Neural cell (in vitro differentiated cells): ENCODE measurements at regions not wholly inside any gene's neighbourhood (a gene's known extent, or its start where the extent isn't known, plus 50 kb on each side); places are given as distances from the start of the nearest gene placed in this dataset.

ENCODE experiments used
- H2AFZ ChIP-seq: fragments of 200-600, 300-800 bp; sonication (generic), shearing (Covaris generic); 2 replicates; pipeline ENCODE4 v1.6.0; 2014; ENCODE audit warnings: low read depth, mild to moderate bottlenecking, antibody characterized with exemption, low read length, moderate library complexity
- H3F3A ChIP-seq: fragments of 200-600 bp; shearing (Covaris generic); 2 replicates; pipeline ENCODE4 v1.6.1; 2016; ENCODE audit warnings: mild to moderate bottlenecking, moderate library complexity, mixed read lengths, antibody characterized with exemption, low read length; ENCODE audit not compliant: insufficient read depth, poor library complexity, severe bottlenecking
- H3K27ac ChIP-seq: fragments of 200-600, 300-800 bp; sonication (generic), shearing (Covaris generic); 2 replicates; pipeline ENCODE4 v1.5.1; 2014; ENCODE audit warnings: mild to moderate bottlenecking, low read length, moderate library complexity
- H3K27me3 ChIP-seq: fragments of 300-800, 200-600 bp; sonication (generic), shearing (Covaris generic); 2 replicates; pipeline ENCODE4 v1.6.0; 2014; ENCODE audit warnings: mild to moderate bottlenecking, low read depth, low read length, moderate library complexity; ENCODE audit not compliant: insufficient read depth
- H3K36me3 ChIP-seq: fragments of 300-800, 200-600 bp; sonication (generic), shearing (Covaris generic); 2 replicates; pipeline ENCODE4 v1.5.1; 2014; ENCODE audit warnings: mild to moderate bottlenecking, antibody characterized with exemption, low read length, moderate library complexity; ENCODE audit not compliant: insufficient read depth
- H3K4me2 ChIP-seq: fragments of 300-800, 200-600 bp; sonication (generic), shearing (Covaris generic); 2 replicates; pipeline ENCODE4 v1.6.0; 2014; ENCODE audit warnings: mild to moderate bottlenecking, low read length
- H3K4me3 ChIP-seq: fragments of 300-800, 200-600 bp; sonication (generic), shearing (Covaris generic); 2 replicates; pipeline ENCODE4 v1.5.1; 2014; ENCODE audit warnings: mild to moderate bottlenecking, low read length, moderate library complexity
- H3K79me2 ChIP-seq: fragments of 200-600 bp; shearing (Covaris generic); replicated peaks from 2 replicates; pipeline ENCODE4 v1.6.0; 2014; ENCODE audit warnings: mild to moderate bottlenecking, low read length, moderate library complexity; ENCODE audit not compliant: insufficient read depth
- H3K9ac ChIP-seq: fragments of 300-800, 200-600 bp; sonication (generic), shearing (Covaris generic); 2 replicates; pipeline ENCODE4 v1.6.1; 2016; ENCODE audit warnings: mild to moderate bottlenecking, low read length, mixed read lengths
- H3K9me2 ChIP-seq: fragments of 200-600 bp; shearing (Covaris generic); 2 replicates; pipeline ENCODE4 v1.6.1; 2016; ENCODE audit warnings: mild to moderate bottlenecking, low read length, mixed read lengths; ENCODE audit not compliant: insufficient read depth
- H3K9me3 ChIP-seq: fragments of 200-600, 300-800 bp; sonication (generic), shearing (Covaris generic); 2 replicates; pipeline ENCODE4 v1.6.1; 2016; ENCODE audit warnings: mild to moderate bottlenecking, mixed run types, low read length, moderate library complexity, mixed read lengths
- H4K20me1 ChIP-seq: fragments of 200-600 bp; shearing (Covaris generic); 2 replicates; pipeline ENCODE4 v1.6.1; 2016; ENCODE audit warnings: mild to moderate bottlenecking, mixed run types; ENCODE audit not compliant: insufficient read depth
- EP300 ChIP-seq: fragments of 450-650 bp; conservative IDR thresholded peaks from 2 replicates; pipeline ENCODE4 v1.6.1; 2014; ENCODE audit warnings: antibody characterized with exemption, mild to moderate bottlenecking, moderate library complexity; ENCODE audit not compliant: poor library complexity, severe bottlenecking
- EZH2 ChIP-seq: fragments of 200-600, 300-800 bp; shearing (Covaris generic), sonication (generic); IDR thresholded peaks from 2 replicates; pipeline ENCODE4 v1.6.1; 2014; ENCODE audit warnings: antibody characterized with exemption, low read length, borderline replicate concordance, mild to moderate bottlenecking; ENCODE audit not compliant: insufficient read depth, poor library complexity, severe bottlenecking
- MXI1 ChIP-seq: fragments of 450-650 bp; conservative IDR thresholded peaks from 2 replicates; pipeline ENCODE4 v1.6.1; 2014; ENCODE audit warnings: antibody characterized with exemption, mild to moderate bottlenecking; ENCODE audit not compliant: poor library complexity, severe bottlenecking
- POLR2AphosphoS5 ChIP-seq: IDR thresholded peaks from 2 replicates; pipeline ENCODE4 v1.6.1; 2012
- RAD21 ChIP-seq: fragments of 450-650 bp; conservative IDR thresholded peaks from 2 replicates; pipeline ENCODE4 v1.6.1; 2014; ENCODE audit warnings: antibody characterized with exemption, mild to moderate bottlenecking, moderate library complexity
- REST ChIP-seq: IDR thresholded peaks from 2 replicates; pipeline ENCODE4 v1.6.1; 2012; ENCODE audit warnings: borderline replicate concordance
- SMC3 ChIP-seq: fragments of 450-650 bp; conservative IDR thresholded peaks from 2 replicates; pipeline ENCODE4 v1.6.1; 2014; ENCODE audit warnings: antibody characterized with exemption, mild to moderate bottlenecking, moderate library complexity; ENCODE audit not compliant: poor library complexity
- TAF1 ChIP-seq: IDR thresholded peaks from 2 replicates; pipeline ENCODE4 v1.6.1; 2012; ENCODE audit warnings: low read depth
- TF ChIP-seq, protein P1 (sequence below): fragments of 450-650 bp; IDR thresholded peaks from 2 replicates; pipeline ENCODE4 v1.5.1; 2014; ENCODE audit warnings: antibody characterized with exemption, mild to moderate bottlenecking, moderate library complexity; ENCODE audit not compliant: poor library complexity, severe bottlenecking

DNA sequence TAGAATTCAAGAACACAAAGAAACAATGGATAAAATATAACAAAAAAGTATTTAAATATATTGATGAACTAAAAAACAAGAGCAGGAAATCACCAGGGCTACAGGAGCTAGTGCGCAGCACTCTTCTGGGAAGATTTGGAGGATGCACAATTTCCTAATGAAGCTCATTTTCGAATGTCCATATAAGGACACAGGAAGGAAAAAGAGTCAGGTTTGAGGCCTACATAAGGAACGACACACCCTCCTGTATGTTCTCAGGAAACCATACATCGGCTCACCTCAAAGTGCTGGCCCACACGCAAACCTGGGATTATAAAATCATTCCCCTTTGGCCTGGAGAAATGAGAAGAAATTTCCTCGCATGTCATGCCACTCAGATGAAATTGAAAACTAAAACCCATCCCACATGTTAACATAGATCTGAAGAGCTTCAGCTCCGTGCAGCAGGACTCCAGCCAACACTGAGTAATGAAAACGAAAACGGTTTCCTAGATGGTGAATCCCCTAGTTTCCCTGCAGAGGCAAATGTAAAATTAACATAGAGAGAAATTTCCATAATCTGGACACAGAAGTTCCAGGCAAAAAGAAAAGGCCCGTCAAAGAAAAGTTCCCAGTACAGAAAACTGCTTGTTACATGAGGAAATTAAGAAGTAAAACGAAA lies 825.8 kb downstream of the SOCS6 start:
- no peaks in the 10 kb centered on the region for H3K9me3 ChIP-seq
- no peaks in the 10 kb centered on the region for H3K9me2 ChIP-seq
- H3K27me3 ChIP-seq, result peaks cover 2% of the 10 kb centered on the region
- no peaks in the 10 kb centered on the region for H3F3A ChIP-seq
- H3K27ac ChIP-seq, result no peak overlapping the region
- H3K4me2 ChIP-seq, result no peak overlapping the region
- H3K4me3 ChIP-seq, result no peak overlapping the region
- no peak overlapping the region for H2AFZ ChIP-seq
- no peaks in the 10 kb centered on the region for H4K20me1 ChIP-seq
- TF ChIP-seq TAF1 (no peak), POLR2AphosphoS5 (no peak), RAD21 (no peak), EP300 (no peak), EZH2 (no peak), REST (no peak), MXI1 (no peak)
- TF ChIP-seq, protein P1, sequence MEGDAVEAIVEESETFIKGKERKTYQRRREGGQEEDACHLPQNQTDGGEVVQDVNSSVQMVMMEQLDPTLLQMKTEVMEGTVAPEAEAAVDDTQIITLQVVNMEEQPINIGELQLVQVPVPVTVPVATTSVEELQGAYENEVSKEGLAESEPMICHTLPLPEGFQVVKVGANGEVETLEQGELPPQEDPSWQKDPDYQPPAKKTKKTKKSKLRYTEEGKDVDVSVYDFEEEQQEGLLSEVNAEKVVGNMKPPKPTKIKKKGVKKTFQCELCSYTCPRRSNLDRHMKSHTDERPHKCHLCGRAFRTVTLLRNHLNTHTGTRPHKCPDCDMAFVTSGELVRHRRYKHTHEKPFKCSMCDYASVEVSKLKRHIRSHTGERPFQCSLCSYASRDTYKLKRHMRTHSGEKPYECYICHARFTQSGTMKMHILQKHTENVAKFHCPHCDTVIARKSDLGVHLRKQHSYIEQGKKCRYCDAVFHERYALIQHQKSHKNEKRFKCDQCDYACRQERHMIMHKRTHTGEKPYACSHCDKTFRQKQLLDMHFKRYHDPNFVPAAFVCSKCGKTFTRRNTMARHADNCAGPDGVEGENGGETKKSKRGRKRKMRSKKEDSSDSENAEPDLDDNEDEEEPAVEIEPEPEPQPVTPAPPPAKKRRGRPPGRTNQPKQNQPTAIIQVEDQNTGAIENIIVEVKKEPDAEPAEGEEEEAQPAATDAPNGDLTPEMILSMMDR, result no peak
- no peak overlapping the region for H3K9ac ChIP-seq
- H3K36me3 ChIP-seq, result no peaks in the 10 kb centered on the region
- no peaks in the 10 kb centered on the region for H3K79me2 ChIP-seq

DNA sequence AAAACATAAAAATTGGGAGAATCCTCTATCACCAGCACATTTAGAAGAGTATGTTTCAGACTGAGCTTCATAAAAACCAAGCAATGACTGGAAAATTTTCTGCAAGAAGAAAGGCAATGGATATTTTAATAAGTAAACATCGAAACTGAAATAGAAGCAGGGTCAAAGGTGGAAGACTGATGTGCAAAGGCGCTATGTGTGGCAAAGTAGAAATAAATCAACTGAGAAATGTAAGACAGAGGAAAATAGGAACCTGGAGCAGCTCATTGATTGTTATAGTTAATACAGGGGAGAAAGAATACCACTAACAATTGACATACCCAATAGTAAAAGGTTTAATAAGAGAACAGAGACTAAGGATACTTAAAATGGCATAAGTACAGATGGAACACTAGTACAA lies 818.4 kb downstream of the SOCS6 start:
- H3F3A ChIP-seq, result no peaks in the 10 kb centered on the region
- no peak overlapping the region for H2AFZ ChIP-seq
- no peaks in the 10 kb centered on the region for H3K27me3 ChIP-seq
- TF ChIP-seq MXI1, result no peak
- no peak for TF ChIP-seq TAF1
- no peak for TF ChIP-seq POLR2AphosphoS5
- TF ChIP-seq REST, result no peak
- no peak for TF ChIP-seq RAD21
- no peak for TF ChIP-seq SMC3
- TF ChIP-seq EP300, result no peak
- TF ChIP-seq, protein P1, result no peak
- TF ChIP-seq EZH2, result no peak
- no peaks in the 10 kb centered on the region for H3K79me2 ChIP-seq
- H3K4me3 ChIP-seq, result no peak overlapping the region
- H3K9me3 ChIP-seq, result no peaks in the 10 kb centered on the region
- H3K36me3 ChIP-seq, result no peaks in the 10 kb centered on the region
- H3K27ac ChIP-seq, result no peak overlapping the region
- H3K9me2 ChIP-seq, result no peaks in the 10 kb centered on the region
- no peaks in the 10 kb centered on the region for H4K20me1 ChIP-seq
- no peak overlapping the region for H3K9ac ChIP-seq
- no peak overlapping the region for H3K4me2 ChIP-seq
